NCI-H2029 treated with DMSO at 0.1 percent for 48 hours (cell line): ENCODE measurements at regions not wholly inside any gene's neighbourhood (a gene's known extent, or its start where the extent isn't known, plus 50 kb on each side); places are given as distances from the start of the nearest gene placed in this dataset.

Experiments used
- DNase-seq: peaks from one replicate; lab custom pipeline; 2025; lab: John Stamatoyannopoulos, UW

DNA sequence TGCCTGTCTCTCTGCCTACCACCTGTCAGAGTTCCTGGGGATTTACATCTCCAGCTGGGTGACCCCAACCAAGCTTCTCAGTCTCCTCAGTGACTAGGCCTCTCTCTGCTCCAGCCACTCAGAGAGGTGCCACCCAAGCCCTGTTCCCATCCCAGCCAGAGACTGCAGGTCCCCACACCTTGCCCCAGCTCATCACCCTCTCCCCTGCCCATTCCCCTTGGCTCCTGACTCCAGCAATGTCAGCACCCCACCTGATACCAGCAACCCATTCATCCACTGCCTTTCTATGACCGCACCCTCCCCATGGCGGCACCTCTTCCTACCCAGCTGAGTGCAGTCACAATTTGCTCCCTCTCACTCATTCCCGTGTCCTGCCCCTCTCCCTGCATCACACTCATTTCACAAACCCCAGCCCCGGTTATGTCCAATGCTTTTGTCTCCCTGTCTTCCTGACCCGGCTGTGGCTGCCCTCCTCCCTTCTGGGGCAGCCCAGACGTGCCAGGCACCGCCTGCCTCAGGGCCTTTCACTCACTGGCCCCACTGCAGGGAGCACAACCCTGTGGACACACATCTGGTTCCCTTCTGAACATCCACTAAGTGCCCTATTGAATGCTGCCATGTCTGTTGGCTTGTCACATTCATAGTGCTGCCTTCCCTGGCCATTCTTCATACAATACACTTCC lies 494.8 kb upstream of the HS6ST1 start:
- DNase-seq = no peak

DNA sequence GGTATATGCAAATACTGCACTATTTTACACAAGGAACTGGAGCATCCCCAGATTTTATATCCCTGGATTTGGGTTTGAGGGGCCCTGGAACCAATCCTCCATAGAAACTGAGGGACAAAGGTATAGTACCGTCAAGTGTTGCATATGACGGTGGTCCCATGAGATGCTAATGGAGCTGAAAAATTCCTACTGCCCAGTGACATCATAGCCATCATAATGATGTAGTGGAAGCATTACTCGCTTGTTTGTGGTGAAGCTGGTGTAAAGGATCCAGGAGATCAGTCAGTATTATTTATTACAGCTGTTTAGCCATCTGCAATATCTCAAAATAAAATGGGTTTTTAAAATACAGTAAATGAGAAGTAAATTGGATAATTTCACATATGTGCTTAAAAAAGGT lies 496.6 kb upstream of the HS6ST1 start:
- DNase-seq = no peak

DNA sequence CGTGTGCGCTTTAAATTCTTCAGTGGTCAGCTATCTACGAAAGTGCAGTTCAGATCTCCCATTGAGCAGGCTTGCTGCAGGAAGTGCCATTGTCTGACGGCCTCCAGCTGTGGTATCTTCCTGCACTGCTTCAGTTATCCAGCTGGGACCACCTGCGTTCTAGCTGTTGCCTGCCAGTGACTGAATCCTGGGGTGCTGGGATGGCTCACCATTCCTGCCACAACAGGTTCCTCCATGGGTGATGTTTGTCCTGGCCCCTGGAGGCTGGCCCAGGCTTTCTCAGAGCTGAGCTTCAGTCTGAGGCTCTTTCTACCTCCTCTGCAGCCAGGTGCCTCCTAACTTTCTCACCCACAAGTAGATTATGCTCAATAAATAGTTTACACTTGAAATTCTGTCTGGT lies 498.5 kb upstream of the HS6ST1 start:
- no peak for DNase-seq

DNA sequence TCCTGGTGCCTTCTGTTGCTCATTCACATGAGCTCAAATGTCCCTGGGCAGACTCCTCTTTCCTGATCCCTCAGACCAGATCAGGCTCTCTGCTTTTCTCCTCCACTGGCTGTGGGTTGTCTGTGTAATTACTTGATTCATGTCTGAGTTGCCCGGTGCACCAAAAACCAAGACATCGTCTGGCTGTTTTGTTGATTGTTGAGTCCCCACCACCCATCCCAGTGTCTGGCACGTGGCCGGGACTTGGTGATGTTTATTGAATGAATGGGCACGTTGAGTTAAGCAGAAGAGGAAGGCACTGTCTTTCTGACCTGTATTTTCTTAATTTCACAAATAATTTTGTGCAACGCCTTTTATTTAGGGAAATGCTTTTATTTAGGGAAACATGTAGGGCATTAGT lies 499.1 kb upstream of the HS6ST1 start:
- DNase-seq = no peak

DNA sequence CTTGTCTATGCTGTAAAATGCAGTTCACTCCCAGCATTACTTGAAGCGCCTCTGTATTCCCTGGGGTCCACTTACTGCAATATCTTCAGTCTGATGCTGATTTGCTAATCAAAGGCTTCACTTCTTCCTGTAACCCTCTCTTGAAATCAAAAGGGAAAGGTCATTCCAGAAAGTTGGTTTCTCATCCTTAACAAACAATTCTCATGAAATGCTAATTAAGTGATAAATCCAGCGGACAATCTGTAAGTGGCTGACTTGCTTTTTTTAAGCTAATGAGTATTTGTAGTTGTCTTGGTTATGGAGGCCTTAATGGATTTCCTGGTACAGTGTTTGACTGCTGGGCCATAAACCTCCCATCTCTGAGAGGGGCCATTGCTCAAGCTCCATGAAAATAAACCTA lies 499.6 kb upstream of the HS6ST1 start:
- DNase-seq = no peak

DNA sequence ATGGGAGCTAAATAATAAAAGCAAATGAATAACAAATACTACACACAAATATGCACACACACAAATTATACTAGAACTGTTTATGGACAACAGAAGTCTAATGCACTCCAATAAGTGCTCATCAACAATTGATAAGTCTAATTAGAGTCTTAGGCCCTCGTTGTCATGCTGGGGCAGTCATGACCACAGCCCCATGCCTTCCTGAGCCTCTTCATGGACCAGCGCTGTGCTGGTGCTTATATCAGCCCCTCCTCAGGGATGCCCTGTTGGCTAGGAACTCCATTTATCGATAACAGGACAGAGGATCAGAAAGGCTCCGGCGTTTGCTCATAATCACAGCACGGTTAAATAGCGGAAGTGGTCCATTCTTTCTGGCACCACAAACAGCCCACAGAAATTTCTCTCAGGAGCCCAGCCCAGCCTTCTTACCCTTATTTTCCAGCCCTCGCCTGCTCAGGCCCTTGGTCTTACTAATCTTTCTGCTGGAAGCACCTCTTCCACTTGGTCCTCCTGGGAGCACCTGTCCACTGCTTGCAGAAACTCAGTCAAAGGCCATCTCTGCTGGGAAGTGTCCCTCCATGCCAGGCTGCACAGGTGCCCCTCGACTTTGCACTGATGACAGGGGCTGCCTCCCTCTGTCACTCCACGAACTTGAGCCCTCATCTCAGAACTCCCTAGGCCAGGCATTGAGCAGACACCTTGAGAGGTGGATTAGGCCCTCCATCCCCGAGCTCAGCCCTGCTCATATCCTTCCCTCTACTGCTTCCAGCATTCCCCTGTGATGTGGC lies 500.2 kb upstream of the HS6ST1 start:
- no peak for DNase-seq

DNA sequence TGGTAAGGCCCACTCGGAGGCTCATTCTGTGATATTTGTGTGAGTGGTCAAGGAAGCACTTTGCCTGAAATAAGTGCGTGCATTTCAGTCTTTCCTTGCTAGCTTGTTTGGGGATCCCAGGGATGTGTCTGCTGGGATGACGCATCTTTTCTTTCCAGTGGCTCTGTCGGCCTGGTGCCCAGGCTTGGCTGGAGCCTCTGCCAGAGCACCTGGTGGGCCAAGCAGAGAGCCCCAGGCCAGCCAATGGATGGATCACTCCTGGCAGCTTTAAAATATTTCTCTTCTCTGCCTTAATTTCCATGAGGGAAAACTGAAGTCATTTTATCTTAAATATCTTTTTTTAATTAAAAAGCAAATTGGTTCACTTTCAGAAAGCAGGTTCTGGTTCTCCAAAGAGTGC lies 501.8 kb upstream of the HS6ST1 start:
- no peak for DNase-seq

DNA sequence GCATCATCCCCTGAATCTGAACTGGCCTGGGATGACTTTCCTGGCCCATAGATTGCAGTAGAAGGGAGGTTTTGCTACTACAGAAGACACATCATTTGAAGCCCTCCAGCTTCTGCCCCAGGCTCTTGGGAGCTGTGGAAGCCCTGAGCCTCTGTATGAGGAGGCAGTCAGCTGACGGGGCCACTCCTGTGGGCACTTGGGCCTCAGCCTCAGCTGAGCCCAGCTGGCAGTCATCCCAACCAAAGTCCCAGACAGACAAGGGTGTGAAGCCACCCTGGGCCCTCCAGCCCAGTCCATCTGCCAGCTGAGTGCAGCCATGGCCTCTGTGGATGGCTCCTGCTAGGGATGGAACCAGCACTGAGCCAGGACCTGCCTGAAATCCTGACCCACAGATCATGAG lies 502.3 kb upstream of the HS6ST1 start:
- no peak for DNase-seq

DNA sequence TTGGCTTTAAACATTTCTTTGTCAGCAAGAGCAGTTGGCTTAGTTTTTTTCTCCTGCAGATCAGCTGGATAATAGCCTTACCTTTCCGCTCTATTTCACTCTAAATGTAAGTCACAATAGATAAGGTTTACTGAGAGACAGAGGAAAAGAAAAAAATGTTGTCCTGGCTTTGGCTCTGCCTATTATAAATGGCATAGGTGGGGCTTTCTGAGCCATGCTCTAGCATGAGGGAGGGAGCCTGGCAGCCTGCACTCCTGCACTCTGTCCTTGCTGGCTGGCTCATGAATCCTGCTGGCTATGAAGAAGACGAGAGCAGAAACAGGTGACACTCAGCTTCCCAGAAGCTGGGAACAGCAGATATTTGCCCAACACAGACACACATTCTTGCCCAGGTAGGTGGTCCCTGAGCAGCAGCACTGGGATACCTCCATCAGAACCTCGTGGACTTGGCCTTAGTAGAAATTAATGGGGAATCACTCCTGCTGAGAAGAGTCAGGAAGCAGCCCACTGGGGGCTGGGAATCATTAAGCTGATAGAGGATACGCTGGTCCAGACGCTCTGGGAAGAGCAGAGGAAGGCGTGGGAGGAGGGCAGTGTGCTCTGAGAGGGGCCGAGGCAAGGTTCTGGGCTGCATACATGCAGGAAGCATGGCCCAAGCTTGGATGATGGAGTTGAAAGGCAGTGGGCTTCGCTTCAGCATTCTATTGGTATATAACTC lies 514.4 kb upstream of the HS6ST1 start:
- DNase-seq = no peak

DNA sequence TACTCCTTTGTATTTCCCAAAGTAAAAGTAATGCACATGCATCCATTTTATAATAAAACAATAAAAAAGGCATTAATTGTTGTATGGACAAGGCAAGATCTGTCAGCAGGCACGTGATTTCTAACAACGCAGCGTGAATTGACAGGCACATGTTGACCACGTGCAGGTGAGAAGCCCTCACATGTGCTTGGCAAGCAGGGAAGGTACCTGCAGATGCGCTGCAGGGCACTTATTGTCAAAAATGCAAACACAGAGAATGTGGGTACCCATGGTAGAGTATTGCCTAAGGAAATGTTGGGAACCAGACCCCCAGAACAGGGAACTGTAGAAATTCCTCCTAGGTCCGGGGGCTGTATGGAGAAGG lies 515.0 kb upstream of the HS6ST1 start:
- no peak for DNase-seq

DNA sequence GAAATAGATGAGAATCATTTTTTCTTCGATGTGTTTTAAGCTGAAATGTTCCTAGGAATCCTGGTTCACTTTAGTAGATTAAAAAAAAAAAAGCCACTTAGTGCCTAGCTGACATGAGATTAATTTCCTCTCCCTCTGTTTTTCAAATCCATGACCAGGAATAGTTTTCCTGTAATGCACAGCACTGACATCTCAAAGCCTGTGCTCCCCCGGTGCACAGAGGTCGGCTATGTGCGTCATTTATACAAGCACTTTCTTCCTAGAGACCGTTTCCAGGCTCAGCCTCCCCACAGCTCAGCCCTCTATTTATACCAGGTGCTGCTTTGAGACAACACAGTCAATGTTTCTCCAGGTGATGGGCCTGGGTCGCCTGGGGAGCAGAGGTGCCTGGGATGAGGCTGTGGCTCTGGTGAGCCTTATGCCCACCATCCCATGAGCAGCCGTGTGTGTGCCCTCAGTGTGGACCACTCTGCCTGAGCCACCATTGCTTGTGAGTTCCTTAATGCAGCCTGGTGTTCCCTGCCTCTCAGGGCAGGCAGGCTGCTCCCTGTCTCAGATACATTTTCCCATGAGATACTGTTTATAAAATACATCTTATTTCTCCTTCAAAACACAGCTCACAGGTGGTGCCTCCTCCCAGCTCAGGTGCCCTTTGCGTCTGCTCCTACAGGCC lies 515.7 kb upstream of the HS6ST1 start:
- no peak for DNase-seq

DNA sequence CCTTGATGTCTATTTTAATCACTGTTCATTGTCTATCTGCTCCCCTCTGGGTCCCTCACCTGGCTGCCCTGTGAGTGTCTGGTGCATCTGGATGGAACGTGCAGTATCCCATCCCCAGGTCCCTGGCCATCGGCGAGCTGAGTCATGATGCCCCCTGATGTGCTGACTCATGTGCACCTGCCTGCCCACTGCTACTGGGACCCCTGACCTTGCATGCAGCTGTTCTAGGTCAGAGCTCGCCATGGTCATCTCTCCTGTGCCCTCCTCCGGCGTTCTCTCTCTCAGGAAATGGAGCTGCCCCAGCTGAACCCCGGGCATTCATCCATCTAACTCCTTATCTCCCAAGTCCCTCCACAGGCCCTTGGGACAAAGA lies 516.2 kb upstream of the HS6ST1 start:
- DNase-seq = no peak

DNA sequence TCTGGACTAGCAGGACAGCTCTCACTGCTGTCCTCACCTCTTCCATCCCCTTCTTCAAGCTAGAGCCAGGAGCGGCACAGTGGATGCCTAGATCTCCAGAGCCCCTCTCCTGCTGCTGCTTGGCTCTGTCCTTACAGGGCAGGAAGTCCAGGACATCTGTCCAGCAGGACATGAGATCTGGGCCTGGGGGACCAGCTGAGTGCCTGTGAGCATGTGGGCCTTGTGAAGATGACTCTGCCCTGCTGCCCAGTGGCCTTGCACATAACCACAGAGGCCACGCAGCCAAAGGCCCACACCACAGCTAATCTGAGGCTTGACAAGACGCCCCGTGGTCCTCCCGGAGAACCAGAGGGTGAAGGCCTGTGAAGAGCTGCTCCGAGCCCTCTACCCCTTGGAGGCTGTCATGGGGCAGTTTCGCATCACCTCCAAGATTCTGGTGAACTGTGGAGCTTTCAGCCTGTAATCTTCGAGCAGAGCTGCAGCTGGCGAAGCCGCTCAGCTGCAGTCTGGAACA lies 516.7 kb upstream of the HS6ST1 start:
- DNase-seq = no peak

DNA sequence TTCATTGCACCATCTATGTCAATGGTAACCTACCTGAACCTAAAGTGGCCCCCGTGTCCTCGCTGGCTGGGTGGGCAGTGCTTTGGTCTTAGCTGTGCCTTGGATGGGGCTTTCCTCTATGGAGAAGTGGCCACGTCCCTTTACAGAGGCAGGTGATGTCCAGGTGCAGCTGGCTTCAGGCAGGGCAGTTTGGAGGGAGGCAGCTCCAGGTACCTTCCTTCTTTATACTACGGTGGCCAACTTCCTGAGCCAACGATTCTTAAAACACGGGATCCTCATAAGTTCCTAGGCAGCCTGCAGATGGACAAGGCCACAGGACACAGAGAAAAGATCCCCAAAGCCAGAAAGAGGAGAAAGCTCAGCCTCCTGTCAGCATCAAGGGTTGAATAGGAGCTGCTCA lies 517.3 kb upstream of the HS6ST1 start:
- no peak for DNase-seq

DNA sequence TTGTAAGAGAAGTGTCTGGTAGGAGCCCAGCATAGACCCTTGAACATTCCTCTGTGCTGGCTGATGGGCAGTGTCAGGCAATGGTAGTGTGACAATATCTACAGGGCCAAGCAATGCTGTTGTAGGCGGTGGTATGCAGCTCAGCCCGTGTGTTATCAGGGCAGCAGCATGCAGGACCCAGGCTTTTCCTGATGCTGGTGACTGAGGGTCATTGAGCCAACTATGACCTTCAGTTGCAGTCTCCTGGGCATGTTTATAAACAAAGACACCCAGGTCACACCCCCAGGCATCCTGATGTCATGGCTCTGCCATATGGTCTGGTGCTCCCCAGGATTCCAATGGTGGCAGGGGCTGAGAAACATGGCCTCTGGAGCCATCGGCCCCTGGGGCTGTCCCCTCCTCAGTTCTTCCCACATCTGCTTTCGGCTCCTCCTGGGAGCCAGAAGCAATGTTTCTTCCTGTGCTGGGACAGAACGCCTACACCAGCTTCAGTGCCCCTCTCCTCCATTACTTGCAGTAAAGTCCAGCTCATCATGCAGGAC lies 518.0 kb upstream of the HS6ST1 start:
- DNase-seq = no peak

DNA sequence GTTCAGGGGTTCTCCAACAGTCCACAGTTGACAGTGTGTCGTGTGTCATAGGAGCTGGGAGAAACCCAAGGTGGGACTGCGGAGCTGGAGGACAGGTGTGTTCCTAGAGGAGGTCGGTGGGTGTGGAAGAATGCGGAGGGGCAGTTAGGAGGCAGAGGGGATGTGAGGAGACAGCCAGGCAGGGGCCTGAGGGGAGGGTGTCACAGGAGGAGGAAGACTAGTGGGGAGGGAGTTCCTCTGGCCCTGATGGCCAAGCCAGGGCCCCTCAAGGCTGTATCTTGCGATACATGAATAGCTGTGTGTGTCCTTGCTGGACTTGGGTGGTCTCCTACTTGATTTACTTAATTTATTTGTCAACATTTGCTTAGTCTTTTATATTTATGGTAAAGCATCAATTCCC lies 519.6 kb upstream of the HS6ST1 start:
- DNase-seq = no peak

DNA sequence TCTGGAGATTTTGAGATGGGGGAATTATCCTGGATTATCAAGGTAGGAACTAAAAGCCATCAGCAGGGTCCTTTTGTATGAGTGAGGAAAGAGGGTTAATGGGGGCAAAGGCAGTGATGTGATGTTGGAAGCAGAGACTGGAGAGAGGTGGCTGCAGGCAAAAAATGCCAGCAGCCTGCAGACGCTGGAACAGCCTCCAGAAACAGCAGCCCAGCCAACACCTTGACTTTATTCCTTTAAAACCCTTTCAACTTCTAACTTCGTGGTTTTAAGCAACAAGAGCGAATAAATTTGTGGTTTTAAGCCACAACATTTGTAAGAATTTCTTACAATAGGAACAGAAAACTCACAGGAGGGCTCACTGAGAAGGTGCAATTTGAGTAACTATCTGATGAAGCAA lies 523.1 kb upstream of the HS6ST1 start:
- no peak for DNase-seq

DNA sequence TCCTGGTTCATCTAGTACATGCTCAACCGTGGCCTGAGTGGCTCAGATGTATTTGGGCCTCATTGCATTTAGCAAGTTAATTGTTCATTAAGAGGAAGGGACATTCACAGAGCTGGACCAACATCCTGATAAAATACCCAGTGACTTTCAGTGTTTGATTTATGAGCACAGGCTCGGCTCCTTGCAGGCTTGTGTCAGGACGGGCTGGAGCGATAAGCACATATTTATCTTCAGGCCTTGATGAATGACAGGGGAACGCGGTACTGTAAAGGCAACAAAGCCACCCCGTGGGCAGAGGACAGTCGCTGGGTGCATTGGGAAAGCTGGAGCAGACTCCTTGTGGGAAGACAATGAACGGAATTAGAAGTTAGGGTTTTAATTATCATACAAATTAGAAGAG lies 548.6 kb upstream of the HS6ST1 start:
- DNase-seq = no peak

DNA sequence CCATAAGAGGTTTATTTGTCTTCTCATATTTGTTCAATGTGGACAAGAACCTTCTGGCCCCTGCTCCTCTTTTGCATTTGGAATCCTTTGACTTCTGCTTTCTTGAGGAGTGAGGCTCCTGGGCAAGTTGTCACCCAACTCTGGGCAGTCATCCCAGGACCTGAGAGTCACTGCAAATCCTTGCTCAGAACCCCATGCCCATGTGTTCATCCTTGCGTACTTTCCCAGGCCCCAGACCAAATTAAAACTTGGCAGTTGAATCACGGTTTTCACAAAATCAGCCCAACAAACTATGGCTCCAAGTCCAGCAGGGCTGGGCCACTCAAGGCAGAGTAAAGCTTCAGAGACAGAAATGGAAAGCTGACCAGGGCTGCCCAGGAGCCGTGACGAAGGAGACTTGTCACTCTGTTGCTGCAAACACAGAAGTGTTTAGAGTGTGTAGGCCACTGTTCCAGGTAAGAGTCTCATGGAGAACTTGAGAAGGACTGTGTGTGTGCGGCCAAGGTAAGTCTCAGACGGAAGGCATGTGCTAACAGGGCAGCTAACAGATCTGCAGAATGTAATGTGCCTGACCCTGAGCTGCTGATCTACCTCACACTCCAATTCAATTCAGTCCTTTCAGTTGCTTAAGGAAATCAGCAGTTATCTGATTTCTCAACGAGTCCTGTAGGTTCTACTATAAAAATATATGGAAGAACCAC lies 549.4 kb upstream of the HS6ST1 start:
- no peak for DNase-seq

DNA sequence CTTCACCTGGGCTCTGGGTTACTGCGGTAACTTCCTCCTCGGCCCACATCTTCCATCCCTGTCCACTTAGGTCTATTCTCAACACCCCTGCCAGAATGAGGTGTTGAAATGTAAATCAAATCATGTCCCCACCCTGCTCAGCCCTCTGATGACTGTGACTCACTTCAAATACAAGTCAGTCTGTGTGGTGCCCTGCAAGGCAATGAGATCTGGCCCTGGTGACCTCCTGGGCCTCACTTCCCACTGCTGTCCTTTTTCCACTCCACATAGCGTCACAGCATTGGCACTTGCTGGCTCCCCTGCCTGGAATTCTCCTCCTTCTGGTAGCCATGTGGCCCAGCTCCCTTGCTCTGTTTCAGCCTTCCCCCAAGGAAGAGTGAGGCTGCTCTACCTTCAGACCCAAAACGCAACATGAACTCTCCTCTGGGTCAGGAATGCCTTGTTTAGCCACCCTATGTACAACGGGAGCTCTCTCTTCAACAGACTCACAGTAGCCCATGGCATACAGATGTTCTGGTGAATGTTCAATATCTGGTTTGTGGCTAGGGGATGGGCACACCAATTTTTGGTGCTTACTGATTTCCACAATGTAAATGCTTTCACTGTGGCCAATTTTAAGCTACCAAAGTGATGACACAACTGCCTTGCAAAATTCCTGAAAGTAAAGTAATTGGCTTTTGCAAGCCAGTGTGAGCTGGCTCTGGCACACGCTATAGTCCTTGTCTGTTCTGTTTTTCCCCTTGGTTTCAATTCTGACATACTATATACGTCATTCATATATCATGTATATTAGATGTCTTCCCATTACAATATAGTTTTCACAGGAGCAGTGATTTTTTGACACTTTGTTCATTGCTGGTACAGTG lies 550.3 kb upstream of the HS6ST1 start:
- DNase-seq = no peak

DNA sequence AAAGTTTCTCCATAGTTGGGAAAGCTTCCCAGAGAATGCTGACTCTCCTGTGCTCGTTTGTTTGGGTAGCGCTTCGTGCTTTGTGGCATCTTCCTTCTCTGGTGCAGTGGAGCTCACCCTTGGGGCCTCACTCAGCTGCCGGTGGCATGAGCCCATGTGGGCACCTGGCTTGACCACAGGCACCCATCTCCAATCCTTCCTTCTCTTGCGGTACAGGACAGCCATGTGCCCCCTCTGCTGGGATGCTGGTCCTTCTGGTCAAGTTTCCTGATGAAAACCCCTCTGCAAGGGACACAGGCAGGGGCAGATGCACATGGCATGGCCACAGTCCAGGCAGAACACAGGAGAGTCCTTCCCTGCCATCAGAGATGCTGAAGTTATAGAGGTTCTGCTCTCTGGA lies 555.9 kb upstream of the HS6ST1 start:
- DNase-seq = no peak
